ENCODE measurements at regions not wholly inside any gene's neighbourhood (a gene's known extent, or its start where the extent isn't known, plus 50 kb on each side); places are given as distances from the start of the nearest gene placed in this dataset.

- TF ChIP-seq CTCF (conservative IDR thresholded peaks at IDR 0.05; ENCODE audit: low read length) (no peak), EZH2phosphoT487 (IDR thresholded peaks at IDR 0.05; ENCODE audit: borderline replicate concordance) (no peak)
These were observed 511.7 kb upstream of the KLHL1 start for GRCh38 chr13:70619936-70620335.

Data from Loucy (cell line).